Fibroblast of skin of right biceps (primary cell): ENCODE measurements at regions not wholly inside any gene's neighbourhood (a gene's known extent, or its start where the extent isn't known, plus 50 kb on each side); places are given as distances from the start of the nearest gene placed in this dataset.

ENCODE experiments used
- DNase-seq: peaks from one replicate; pipeline ENCODE4 v3.0.0-alpha.2; 2013

DNA sequence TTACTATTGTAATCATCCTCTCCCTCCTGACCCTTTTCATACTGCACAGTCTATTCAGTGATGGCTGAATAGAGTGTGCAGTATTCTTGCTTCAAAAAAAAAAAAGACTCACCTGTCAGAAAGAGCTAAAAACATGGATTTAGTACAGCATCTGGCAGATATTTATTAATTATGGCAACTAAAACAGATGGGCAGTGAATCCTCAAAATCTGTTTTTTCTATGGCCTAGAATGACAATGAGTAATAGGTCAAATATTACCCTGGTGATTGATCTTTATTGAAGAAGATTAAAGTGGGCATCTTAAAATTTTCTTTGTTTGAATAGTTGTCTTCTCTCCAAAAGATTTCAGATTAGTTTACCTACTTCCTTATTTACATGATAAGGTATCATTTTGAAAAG is 543.6 kb downstream of the FOXG1 start:
- no peak for DNase-seq

- peak; percentile 84 for DNase-seq
Observed at GRCh38 chr14:29310757-29311156, 544.2 kb downstream of the FOXG1 start.

- DNase-seq: peak; percentile 32
Observed at GRCh38 chr14:29311983-29312382, 545.4 kb downstream of the FOXG1 start.

GRCh38 chr14:29316936-29317335 is 550.3 kb downstream of the FOXG1 start:
- no peak for DNase-seq

GRCh38 chr14:29317423-29317822 is 550.8 kb downstream of the FOXG1 start:
- DNase-seq: no peak

GRCh38 chr14:29320286-29320685 is 553.7 kb downstream of the FOXG1 start:
- peak; percentile 69 for DNase-seq

- peak; percentile 82 for DNase-seq
Observed at GRCh38 chr14:29321646-29322045, 555.1 kb downstream of the FOXG1 start.

GRCh38 chr14:29339494-29340172 is 573.0 kb downstream of the FOXG1 start:
- DNase-seq: no peak

DNA sequence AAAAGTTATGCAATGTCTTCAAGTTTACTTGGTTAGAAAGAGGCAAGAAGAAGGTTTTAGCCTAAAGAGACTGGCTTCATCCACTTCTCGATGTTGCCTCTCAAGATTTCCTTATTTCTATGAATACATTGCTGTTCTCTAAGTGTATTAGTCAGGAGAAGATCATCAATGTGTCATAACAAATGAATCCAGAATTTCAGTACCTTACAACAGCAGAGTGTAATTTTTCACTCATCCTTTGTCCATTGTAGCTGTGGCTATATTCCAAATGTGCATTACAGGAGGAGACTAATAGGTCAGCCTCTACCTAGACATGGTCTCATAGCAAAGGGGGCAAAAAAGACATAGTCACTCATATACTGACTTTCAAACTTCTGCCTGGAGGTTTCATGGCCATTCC is 579.1 kb downstream of the PRKD1 start:
- DNase-seq: peak; percentile 11

DNA sequence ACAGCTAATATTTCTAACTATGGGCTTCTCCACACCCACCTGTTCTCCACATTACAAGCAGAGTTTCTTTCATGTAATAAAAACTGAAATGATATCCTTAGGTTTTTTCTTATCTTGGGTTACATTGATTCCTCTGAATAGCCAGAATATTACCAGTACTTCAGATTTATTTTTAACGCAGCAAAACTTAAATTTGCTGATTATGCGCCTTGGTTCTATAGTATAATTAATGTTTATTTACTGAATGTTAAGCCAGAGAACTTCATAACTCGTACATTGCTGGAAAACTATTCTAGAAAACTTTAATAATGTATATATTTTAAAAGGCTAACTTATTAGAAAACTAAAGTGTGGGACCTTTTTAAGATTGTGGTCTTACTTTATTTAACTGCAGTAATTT is 577.2 kb downstream of the PRKD1 start:
- no peak for DNase-seq

DNA sequence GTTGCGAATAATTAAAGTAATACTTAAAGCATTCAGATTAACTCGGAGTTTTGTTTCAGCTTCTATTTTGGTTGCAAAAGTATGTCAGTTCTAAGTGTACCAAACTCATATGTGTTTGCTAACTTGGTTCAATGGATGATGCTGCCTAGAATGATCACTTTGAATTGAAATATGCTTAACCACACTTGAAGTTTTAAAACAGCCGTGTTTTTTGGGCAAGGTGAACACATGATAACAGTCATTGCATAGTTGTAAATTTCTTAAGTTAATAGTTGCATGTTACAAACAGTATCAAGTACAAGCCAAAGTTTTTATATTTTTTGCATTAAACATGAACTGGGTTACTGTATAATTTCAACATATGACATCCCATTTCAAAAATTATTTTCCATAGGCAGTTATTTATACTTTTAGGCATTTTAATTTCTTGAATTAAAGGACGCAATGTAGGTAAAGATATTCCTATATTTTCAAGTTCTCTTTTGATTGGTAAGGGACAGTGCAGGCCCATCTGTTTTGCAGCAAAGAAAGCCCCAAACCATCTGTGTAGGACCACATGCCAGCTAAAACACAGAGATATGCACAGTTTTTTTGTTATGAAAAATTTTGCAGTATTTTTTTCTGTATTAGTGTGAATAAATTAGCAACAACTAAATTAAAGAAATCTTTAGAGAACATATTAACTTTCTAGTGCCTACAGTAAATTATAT is 575.5 kb downstream of the PRKD1 start:
- DNase-seq: no peak

GRCh38 chr14:29352706-29353080 is 575.0 kb downstream of the PRKD1 start:
- DNase-seq: peak; percentile 9

GRCh38 chr14:29353513-29353912 is 574.1 kb downstream of the PRKD1 start:
- DNase-seq: no peak

- DNase-seq: peak; percentile 9
Observed at GRCh38 chr14:29354486-29354885, 573.2 kb downstream of the PRKD1 start.

GRCh38 chr14:29355331-29355730 is 572.3 kb downstream of the PRKD1 start:
- DNase-seq: no peak

GRCh38 chr14:29355846-29356245 is 571.8 kb downstream of the PRKD1 start:
- DNase-seq: no peak

- DNase-seq: no peak
Observed at GRCh38 chr14:29360656-29361055, 567.0 kb downstream of the PRKD1 start.

DNA sequence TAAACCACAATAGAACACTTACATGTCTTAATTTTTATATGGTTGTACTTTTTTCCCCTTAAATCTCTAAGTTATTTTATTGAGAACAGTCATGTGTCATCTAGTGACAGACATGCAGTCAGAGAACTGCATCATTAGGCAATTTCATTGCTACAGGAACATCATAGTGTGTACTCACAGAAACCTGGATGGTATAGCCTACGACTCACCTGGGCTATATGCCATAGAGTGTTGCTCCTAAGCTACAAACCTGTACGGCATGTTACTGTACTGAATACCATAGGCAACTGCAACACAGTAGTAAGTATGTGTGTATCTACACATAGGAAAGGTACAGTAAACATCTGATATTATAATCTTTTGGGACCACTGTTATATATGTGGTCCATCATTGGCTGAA is 557.6 kb downstream of the PRKD1 start:
- DNase-seq: no peak

DNA sequence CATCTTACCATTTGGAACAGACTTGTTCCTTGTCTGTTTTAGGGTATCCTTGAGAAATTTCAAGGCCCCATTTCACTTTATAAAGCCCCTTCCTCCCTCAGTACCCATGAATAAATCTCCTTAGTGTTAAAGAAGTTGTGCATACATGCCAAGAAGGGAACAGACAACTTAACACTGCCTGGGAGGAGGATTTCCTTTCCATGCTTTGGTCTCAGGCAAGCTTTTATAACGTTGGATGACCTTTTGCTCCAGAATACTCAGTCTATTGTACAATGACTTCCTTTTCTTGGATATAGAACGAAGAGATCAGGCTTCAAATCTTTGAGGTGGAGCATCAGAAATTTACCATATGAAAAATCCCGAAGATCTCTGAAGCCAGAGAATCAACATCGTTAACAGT is 551.4 kb downstream of the PRKD1 start:
- no peak for DNase-seq

GRCh38 chr14:29380826-29381225 is 546.8 kb downstream of the PRKD1 start:
- no peak for DNase-seq

DNA sequence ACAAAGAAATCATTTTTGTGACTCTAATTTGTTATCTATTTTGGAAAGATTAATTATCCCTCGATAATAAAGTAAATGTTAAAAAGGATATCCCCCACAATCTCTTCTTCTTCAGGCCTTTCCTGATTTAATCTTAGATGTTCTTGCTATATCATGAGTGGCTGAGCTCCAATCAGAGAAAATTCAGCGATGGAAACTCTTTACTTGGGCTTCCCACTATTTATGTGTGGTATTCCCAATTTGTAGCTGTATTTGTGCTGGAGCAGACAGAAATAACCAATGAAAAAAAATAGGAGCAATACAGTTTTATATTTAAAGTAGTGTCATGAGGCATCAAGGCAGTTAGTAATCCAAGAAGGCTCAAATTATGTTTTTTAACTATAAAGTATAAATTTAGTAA is 539.1 kb downstream of the PRKD1 start:
- no peak for DNase-seq

DNA sequence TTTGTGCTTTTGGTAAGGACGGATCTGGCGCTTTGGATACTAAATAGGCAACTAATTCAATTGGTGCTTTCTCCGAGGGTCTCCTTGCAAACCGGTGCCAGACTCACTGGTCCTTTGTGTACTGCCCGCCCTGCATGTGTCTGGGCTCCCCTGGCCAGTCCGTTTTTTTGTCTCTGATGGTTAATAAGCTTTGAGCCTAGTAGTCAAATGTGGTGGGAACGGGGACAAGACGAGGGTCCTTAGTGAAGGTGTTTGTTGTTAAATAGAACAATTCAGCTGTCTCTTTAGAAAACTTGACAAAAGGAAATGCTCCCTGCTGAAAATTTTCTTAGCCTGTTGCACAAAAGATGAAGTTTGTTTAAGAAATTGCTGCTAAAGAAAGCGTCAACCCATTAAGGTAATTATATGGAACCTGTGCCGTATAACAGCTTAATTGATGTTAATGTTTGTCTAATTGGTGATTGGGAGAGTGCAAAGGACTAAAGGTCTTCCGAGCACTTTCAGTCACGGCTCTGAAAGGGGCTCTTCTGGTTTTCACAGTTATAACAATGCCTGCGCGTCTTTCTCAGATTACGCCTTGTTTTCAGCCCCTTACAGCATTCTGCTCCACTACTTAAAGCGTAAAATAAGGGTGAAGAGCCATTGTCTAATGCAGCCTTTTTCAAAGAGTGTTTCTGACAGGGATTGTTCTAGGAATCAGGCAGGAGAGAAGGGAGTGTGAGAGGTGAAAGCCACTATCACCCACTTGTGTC is 537.4 kb downstream of the PRKD1 start:
- DNase-seq: no peak

DNA sequence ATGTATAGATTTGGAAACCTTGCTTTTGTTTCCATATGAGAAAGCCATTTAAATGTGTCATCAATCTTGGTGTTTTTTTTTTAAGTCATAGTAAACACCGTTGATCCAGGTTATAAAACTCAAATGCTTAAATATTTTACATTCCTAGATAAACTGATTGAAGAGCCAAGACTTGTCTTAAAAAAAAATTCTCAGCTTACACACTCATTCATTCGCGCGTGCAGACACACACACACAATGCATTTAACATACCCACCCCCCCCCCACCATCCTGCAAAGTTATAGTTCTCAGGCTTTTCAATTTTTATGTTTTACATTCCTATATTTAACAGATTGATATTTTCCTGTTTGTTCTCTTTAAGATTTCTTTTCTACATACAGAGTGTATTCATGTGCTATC is 536.4 kb downstream of the PRKD1 start:
- DNase-seq: no peak

- DNase-seq: no peak
Observed at GRCh38 chr14:29391801-29392200, 535.8 kb downstream of the PRKD1 start.
